ENCODE measurements at regions not wholly inside any gene's neighbourhood (a gene's known extent, or its start where the extent isn't known, plus 50 kb on each side); places are given as distances from the start of the nearest gene placed in this dataset.
A peak's percentile ranks its signal among the peaks of the same experiment; 100 is the strongest.

GRCh38 chr11:88414385-88414861 lies 76.9 kb upstream of the CTSC start:
- CTCF ChIA-PET: interaction anchor here (0.7 to 2.2 kb wide), 3 partner anchors 58 to 89 kb away, joined by 3 to 6 read pairs (median 6); partner anchors contain the start of gene CTSC
- H3K27me3 Mint-ChIP-seq: no peaks in the 10 kb centered on the region
- DNase-seq: peak in 3 of 5 donors; percentile 35 to 55 (median 36)
- Histone ChIP-seq H3K27me3 (ENCODE audit: insufficient read depth, low read length, poor library complexity, severe bottlenecking) (no peaks in the 10 kb centered on the region), H3K9me3 (ENCODE audit: low read length) (no peaks in the 10 kb centered on the region), H3K4me3 (ENCODE audit: low read length) (peak overlapping the region; percentile 4), H3K27ac (ENCODE audit: low read depth, low read length) (no peak overlapping the region), H3K4me1 (ENCODE audit: insufficient read depth, low read length) (peaks cover 33% of the 10 kb centered on the region), H3K36me3 (ENCODE audit: insufficient read depth, low read length) (no peaks in the 10 kb centered on the region)
- H3K4me1 Mint-ChIP-seq: peaks cover 45 to 63% (median 54%) of the 10 kb centered on the region in 3 donors
- H3K27ac Mint-ChIP-seq: peak overlapping the region; percentile 0 to 84 (median 30)
- H3K4me3 Mint-ChIP-seq: peak overlapping the region; percentile 48 to 88 (median 68)
- POLR2A ChIA-PET: no interaction called here
- H3K36me3 Mint-ChIP-seq: no peaks in the 10 kb centered on the region
- H3K9me3 Mint-ChIP-seq: no peaks in the 10 kb centered on the region

GRCh38 chr11:88411265-88411664 lies 73.7 kb upstream of the CTSC start:
- DNase-seq: no peak
- no peak overlapping the region for H3K4me3 Mint-ChIP-seq
- Histone ChIP-seq H3K36me3 (ENCODE audit: insufficient read depth, low read length) (no peaks in the 10 kb centered on the region), H3K27me3 (ENCODE audit: insufficient read depth, low read length, poor library complexity, severe bottlenecking) (no peaks in the 10 kb centered on the region), H3K27ac (ENCODE audit: low read depth, low read length) (no peak overlapping the region), H3K4me1 (ENCODE audit: insufficient read depth, low read length) (peaks cover 33% of the 10 kb centered on the region), H3K9me3 (ENCODE audit: low read length) (no peaks in the 10 kb centered on the region), H3K4me3 (ENCODE audit: low read length) (no peak overlapping the region)
- H3K27ac Mint-ChIP-seq: no peak overlapping the region
- no peaks in the 10 kb centered on the region for H3K27me3 Mint-ChIP-seq
- H3K4me1 Mint-ChIP-seq: peaks cover 35 to 41% (median 35%) of the 10 kb centered on the region in 3 donors
- ChIA-PET CTCF (no interaction called here), POLR2A (no interaction called here)
- no peaks in the 10 kb centered on the region for H3K36me3 Mint-ChIP-seq
- H3K9me3 Mint-ChIP-seq: no peaks in the 10 kb centered on the region

GRCh38 chr11:88410656-88411055 lies 73.1 kb upstream of the CTSC start:
- no peaks in the 10 kb centered on the region for H3K27me3 ChIP-seq (ENCODE audit: insufficient read depth, low read length, poor library complexity, severe bottlenecking)
- POLR2A ChIA-PET: no interaction called here

GRCh38 chr11:88410056-88410455 lies 72.5 kb upstream of the CTSC start:
- no peak overlapping the region for H3K4me3 Mint-ChIP-seq
- H3K27ac Mint-ChIP-seq: no peak overlapping the region
- CTCF ChIA-PET: interaction anchor here (0.6 kb wide), 1 partner anchor 28 kb away, joined by 3 read pairs; no protein-coding TSS in a partner anchor
- Histone ChIP-seq H3K4me1 (ENCODE audit: insufficient read depth, low read length) (peaks cover 22% of the 10 kb centered on the region), H3K36me3 (ENCODE audit: insufficient read depth, low read length) (no peaks in the 10 kb centered on the region), H3K27me3 (ENCODE audit: insufficient read depth, low read length, poor library complexity, severe bottlenecking) (no peaks in the 10 kb centered on the region), H3K4me3 (ENCODE audit: low read length) (no peak overlapping the region), H3K9me3 (ENCODE audit: low read length) (no peaks in the 10 kb centered on the region), H3K27ac (ENCODE audit: low read depth, low read length) (no peak overlapping the region)
- no peaks in the 10 kb centered on the region for H3K27me3 Mint-ChIP-seq
- H3K4me1 Mint-ChIP-seq: peaks cover 26 to 41% (median 27%) of the 10 kb centered on the region in 3 donors
- no peaks in the 10 kb centered on the region for H3K9me3 Mint-ChIP-seq
- DNase-seq: no peak
- POLR2A ChIA-PET: no interaction called here
- H3K36me3 Mint-ChIP-seq: no peaks in the 10 kb centered on the region

More at GRCh38 chr11:88410656-88411055, 73.1 kb upstream of the CTSC start:
- H3K36me3 ChIP-seq (ENCODE audit: insufficient read depth, low read length): no peaks in the 10 kb centered on the region
- no peaks in the 10 kb centered on the region for H3K27me3 Mint-ChIP-seq
- H3K4me1 Mint-ChIP-seq: peaks cover 32 to 41% (median 33%) of the 10 kb centered on the region in 3 donors
- H3K27ac Mint-ChIP-seq: no peak overlapping the region
- no peak for DNase-seq
- no peak overlapping the region for H3K4me3 ChIP-seq (ENCODE audit: low read length)
- H3K4me1 ChIP-seq (ENCODE audit: insufficient read depth, low read length): peaks cover 28% of the 10 kb centered on the region
- H3K9me3 Mint-ChIP-seq: no peaks in the 10 kb centered on the region
- CTCF ChIA-PET: interaction anchor here (0.6 kb wide), 1 partner anchor 28 kb away, joined by 3 read pairs; no protein-coding TSS in a partner anchor
- no peak overlapping the region for H3K4me3 Mint-ChIP-seq
- H3K9me3 ChIP-seq (ENCODE audit: low read length): no peaks in the 10 kb centered on the region
- H3K27ac ChIP-seq (ENCODE audit: low read depth, low read length): no peak overlapping the region
- no peaks in the 10 kb centered on the region for H3K36me3 Mint-ChIP-seq

GRCh38 chr11:88406876-88407275 lies 69.3 kb upstream of the CTSC start:
- no peak overlapping the region for H3K27ac ChIP-seq (ENCODE audit: low read depth, low read length)
- ChIA-PET POLR2A (no interaction called here), CTCF (no interaction called here)
- H3K27ac Mint-ChIP-seq: no peak overlapping the region
- H3K4me3 ChIP-seq (ENCODE audit: low read length): no peak overlapping the region
- H3K9me3 Mint-ChIP-seq: no peaks in the 10 kb centered on the region
- H3K36me3 ChIP-seq (ENCODE audit: insufficient read depth, low read length): no peaks in the 10 kb centered on the region
- H3K36me3 Mint-ChIP-seq: no peaks in the 10 kb centered on the region
- no peaks in the 10 kb centered on the region for H3K4me1 ChIP-seq (ENCODE audit: insufficient read depth, low read length)
- no peaks in the 10 kb centered on the region for H3K9me3 ChIP-seq (ENCODE audit: low read length)
- H3K27me3 ChIP-seq (ENCODE audit: insufficient read depth, low read length, poor library complexity, severe bottlenecking): no peaks in the 10 kb centered on the region
- peaks cover 5 to 31% (median 16%) of the 10 kb centered on the region in 3 donors for H3K4me1 Mint-ChIP-seq
- H3K4me3 Mint-ChIP-seq: no peak overlapping the region
- no peaks in the 10 kb centered on the region for H3K27me3 Mint-ChIP-seq
- no peak for DNase-seq

- no peak for DNase-seq
- Histone ChIP-seq H3K27me3 (ENCODE audit: insufficient read depth, low read length, poor library complexity, severe bottlenecking) (no peaks in the 10 kb centered on the region), H3K4me1 (ENCODE audit: insufficient read depth, low read length) (no peaks in the 10 kb centered on the region), H3K36me3 (ENCODE audit: insufficient read depth, low read length) (no peaks in the 10 kb centered on the region), H3K27ac (ENCODE audit: low read depth, low read length) (no peak overlapping the region), H3K9me3 (ENCODE audit: low read length) (no peaks in the 10 kb centered on the region), H3K4me3 (ENCODE audit: low read length) (no peak overlapping the region)
- CTCF ChIA-PET: no interaction called here
- Mint-ChIP-seq H3K4me1 (peaks cover 5 to 31% (median 16%) of the 10 kb centered on the region in 3 donors), H3K9me3 (no peaks in the 10 kb centered on the region), H3K27me3 (no peaks in the 10 kb centered on the region), H3K36me3 (no peaks in the 10 kb centered on the region), H3K27ac (no peak overlapping the region), H3K4me3 (no peak overlapping the region)
- POLR2A ChIA-PET: no interaction called here
Observed at GRCh38 chr11:88405853-88406252, 68.3 kb upstream of the CTSC start.

GRCh38 chr11:88404932-88405710 lies 67.6 kb upstream of the CTSC start:
- Mint-ChIP-seq H3K27ac (peak overlapping the region in 1 of 8 donors; percentile 18), H3K27me3 (no peaks in the 10 kb centered on the region), H3K4me3 (no peak overlapping the region), H3K4me1 (peaks cover 5 to 31% (median 16%) of the 10 kb centered on the region in 3 donors), H3K36me3 (no peaks in the 10 kb centered on the region), H3K9me3 (no peaks in the 10 kb centered on the region)
- no peak overlapping the region for H3K4me3 ChIP-seq (ENCODE audit: low read length)
- CTCF ChIA-PET: no interaction called here
- H3K4me1 ChIP-seq (ENCODE audit: insufficient read depth, low read length): no peaks in the 10 kb centered on the region
- no peak for DNase-seq
- H3K9me3 ChIP-seq (ENCODE audit: low read length): no peaks in the 10 kb centered on the region
- H3K27ac ChIP-seq (ENCODE audit: low read depth, low read length): no peak overlapping the region
- no peaks in the 10 kb centered on the region for H3K27me3 ChIP-seq (ENCODE audit: insufficient read depth, low read length, poor library complexity, severe bottlenecking)
- POLR2A ChIA-PET: no interaction called here
- no peaks in the 10 kb centered on the region for H3K36me3 ChIP-seq (ENCODE audit: insufficient read depth, low read length)

GRCh38 chr11:88404391-88404790 lies 66.9 kb upstream of the CTSC start:
- no peaks in the 10 kb centered on the region for H3K9me3 Mint-ChIP-seq
- H3K27me3 ChIP-seq (ENCODE audit: insufficient read depth, low read length, poor library complexity, severe bottlenecking): no peaks in the 10 kb centered on the region
- H3K27ac Mint-ChIP-seq: peak overlapping the region in 1 of 8 donors; percentile 62
- H3K9me3 ChIP-seq (ENCODE audit: low read length): no peaks in the 10 kb centered on the region
- no peaks in the 10 kb centered on the region for H3K36me3 ChIP-seq (ENCODE audit: insufficient read depth, low read length)
- H3K4me1 ChIP-seq (ENCODE audit: insufficient read depth, low read length): no peaks in the 10 kb centered on the region
- DNase-seq: no peak
- peak overlapping the region in 2 of 7 donors; percentile 43 for H3K4me3 Mint-ChIP-seq
- H3K4me1 Mint-ChIP-seq: peaks cover 5 to 31% (median 16%) of the 10 kb centered on the region in 3 donors
- H3K27ac ChIP-seq (ENCODE audit: low read depth, low read length): no peak overlapping the region
- no peaks in the 10 kb centered on the region for H3K27me3 Mint-ChIP-seq
- no peak overlapping the region for H3K4me3 ChIP-seq (ENCODE audit: low read length)
- ChIA-PET CTCF (no interaction called here), POLR2A (no interaction called here)
- H3K36me3 Mint-ChIP-seq: peaks cover 0 to 2% (median 2%) of the 10 kb centered on the region in 3 donors
